ENCODE measurements at regions not wholly inside any gene's neighbourhood (a gene's known extent, or its start where the extent isn't known, plus 50 kb on each side); places are given as distances from the start of the nearest gene placed in this dataset.

GRCh38 chr2:31651736-31652135 lies 71.0 kb upstream of the SRD5A2 start:
- no peaks in the 10 kb centered on the region for H3K36me3 Mint-ChIP-seq (ENCODE audit: low read depth, unreplicated experiment)
- no peaks in the 10 kb centered on the region for H3K27me3 ChIP-seq (ENCODE audit: insufficient read depth, low read length)
- TF ChIP-seq EZH2 (IDR thresholded peaks at IDR 0.05; ENCODE audit: insufficient read depth, low read length), result no peak
- TF ChIP-seq CTCF (IDR thresholded peaks at IDR 0.05; ENCODE audit: insufficient read depth, low read depth, low read length), result no peak
- H3K9me3 ChIP-seq (ENCODE audit: insufficient read depth, low read depth, low read length), result peaks cover 3% of the 10 kb centered on the region
- DNase-seq (ENCODE audit: low read depth), result no peak
- no peaks in the 10 kb centered on the region for H4K20me1 ChIP-seq (ENCODE audit: insufficient read depth, low read length)
- no peak for FAIRE-seq
- no peaks in the 10 kb centered on the region for H3K79me2 ChIP-seq (ENCODE audit: insufficient read depth, low read length)
- no peak overlapping the region for H3K4me3 ChIP-seq (ENCODE audit: insufficient read depth, low read depth, low read length)
- no peak overlapping the region for H3K27ac Mint-ChIP-seq (ENCODE audit: unreplicated experiment)
- H3K4me1 ChIP-seq (ENCODE audit: insufficient read depth, low read length), result no peaks in the 10 kb centered on the region
- no peaks in the 10 kb centered on the region for H3K4me1 Mint-ChIP-seq (ENCODE audit: low read depth, unreplicated experiment)
- no peak overlapping the region for H2AFZ ChIP-seq (ENCODE audit: low read depth, low read length)
- H3K27ac ChIP-seq (ENCODE audit: low read depth, low read length), result no peak overlapping the region
- H3K4me2 ChIP-seq (ENCODE audit: low read length), result no peak overlapping the region
- no peak overlapping the region for H3K4me3 Mint-ChIP-seq (ENCODE audit: unreplicated experiment)
- H3K9ac ChIP-seq (ENCODE audit: low read length), result no peak overlapping the region
- H3K27me3 Mint-ChIP-seq (ENCODE audit: low read depth, unreplicated experiment), result peaks cover 13% of the 10 kb centered on the region
- H3K9me3 Mint-ChIP-seq (ENCODE audit: unreplicated experiment), result peaks cover 3% of the 10 kb centered on the region
- H3K36me3 ChIP-seq (ENCODE audit: insufficient read depth, low read length), result no peaks in the 10 kb centered on the region

- Histone ChIP-seq H3K4me1 (ENCODE audit: insufficient read depth, low read length) (no peaks in the 10 kb centered on the region), H3K4me3 (ENCODE audit: insufficient read depth, low read depth, low read length) (no peak overlapping the region), H3K79me2 (ENCODE audit: insufficient read depth, low read length) (no peaks in the 10 kb centered on the region), H3K36me3 (ENCODE audit: insufficient read depth, low read length) (no peaks in the 10 kb centered on the region), H3K9me3 (ENCODE audit: insufficient read depth, low read depth, low read length) (peaks cover 3% of the 10 kb centered on the region), H3K9ac (ENCODE audit: low read length) (no peak overlapping the region), H3K27ac (ENCODE audit: low read depth, low read length) (no peak overlapping the region), H2AFZ (ENCODE audit: low read depth, low read length) (no peak overlapping the region), H3K27me3 (ENCODE audit: insufficient read depth, low read length) (no peaks in the 10 kb centered on the region), H4K20me1 (ENCODE audit: insufficient read depth, low read length) (no peaks in the 10 kb centered on the region), H3K4me2 (ENCODE audit: low read length) (no peak overlapping the region)
- H3K36me3 Mint-ChIP-seq (ENCODE audit: low read depth, unreplicated experiment), result no peaks in the 10 kb centered on the region
- no peak overlapping the region for H3K4me3 Mint-ChIP-seq (ENCODE audit: unreplicated experiment)
- TF ChIP-seq EZH2 (IDR thresholded peaks at IDR 0.05; ENCODE audit: insufficient read depth, low read length) (no peak), CTCF (IDR thresholded peaks at IDR 0.05; ENCODE audit: insufficient read depth, low read depth, low read length) (no peak)
- DNase-seq (ENCODE audit: low read depth), result no peak
- no peak overlapping the region for H3K27ac Mint-ChIP-seq (ENCODE audit: unreplicated experiment)
- FAIRE-seq, result no peak
- H3K27me3 Mint-ChIP-seq (ENCODE audit: low read depth, unreplicated experiment), result peaks cover 13% of the 10 kb centered on the region
- H3K9me3 Mint-ChIP-seq (ENCODE audit: unreplicated experiment), result peaks cover 3% of the 10 kb centered on the region
- H3K4me1 Mint-ChIP-seq (ENCODE audit: low read depth, unreplicated experiment), result no peaks in the 10 kb centered on the region
Observed at GRCh38 chr2:31651267-31651666, 70.5 kb upstream of the SRD5A2 start.

GRCh38 chr2:31644551-31644950 lies 63.8 kb upstream of the SRD5A2 start:
- H3K36me3 ChIP-seq (ENCODE audit: insufficient read depth, low read length), result no peaks in the 10 kb centered on the region
- no peak overlapping the region for H3K4me3 Mint-ChIP-seq (ENCODE audit: unreplicated experiment)
- no peak overlapping the region for H3K9ac ChIP-seq (ENCODE audit: low read length)
- H3K27me3 Mint-ChIP-seq (ENCODE audit: low read depth, unreplicated experiment), result peaks cover 11% of the 10 kb centered on the region
- H3K4me3 ChIP-seq (ENCODE audit: insufficient read depth, low read depth, low read length), result no peak overlapping the region
- H3K9me3 Mint-ChIP-seq (ENCODE audit: unreplicated experiment), result no peaks in the 10 kb centered on the region
- H3K79me2 ChIP-seq (ENCODE audit: insufficient read depth, low read length), result no peaks in the 10 kb centered on the region
- no peaks in the 10 kb centered on the region for H4K20me1 ChIP-seq (ENCODE audit: insufficient read depth, low read length)
- no peak overlapping the region for H3K27ac ChIP-seq (ENCODE audit: low read depth, low read length)
- no peak for DNase-seq (ENCODE audit: low read depth)
- H2AFZ ChIP-seq (ENCODE audit: low read depth, low read length), result no peak overlapping the region
- no peaks in the 10 kb centered on the region for H3K4me1 ChIP-seq (ENCODE audit: insufficient read depth, low read length)
- FAIRE-seq, result no peak
- H3K36me3 Mint-ChIP-seq (ENCODE audit: low read depth, unreplicated experiment), result no peaks in the 10 kb centered on the region
- H3K4me1 Mint-ChIP-seq (ENCODE audit: low read depth, unreplicated experiment), result no peaks in the 10 kb centered on the region
- H3K27ac Mint-ChIP-seq (ENCODE audit: unreplicated experiment), result no peak overlapping the region
- no peak overlapping the region for H3K4me2 ChIP-seq (ENCODE audit: low read length)
- H3K27me3 ChIP-seq (ENCODE audit: insufficient read depth, low read length), result no peaks in the 10 kb centered on the region
- no peaks in the 10 kb centered on the region for H3K9me3 ChIP-seq (ENCODE audit: insufficient read depth, low read depth, low read length)
- TF ChIP-seq CTCF (IDR thresholded peaks at IDR 0.05; ENCODE audit: insufficient read depth, low read depth, low read length) (no peak), EZH2 (IDR thresholded peaks at IDR 0.05; ENCODE audit: insufficient read depth, low read length) (no peak)
